Left lobe of liver (tissue), 2 donors: ENCODE measurements at regions not wholly inside any gene's neighbourhood (a gene's known extent, or its start where the extent isn't known, plus 50 kb on each side); places are given as distances from the start of the nearest gene placed in this dataset.
"Not testable (repeated sequence)": the region's sequence is repeated elsewhere in the genome, so short reads cannot be mapped to it uniquely, and the experiment has no call there.

Source experiments
- ATAC-seq: fragments of 200-7000 bp; cut with Tn5 transposase; one replicate; pipeline ENCODE4 v1.9.1; 2020; ENCODE audit warnings: mild to moderate bottlenecking, moderate library complexity
- DNase-seq: peaks from one replicate; pipeline ENCODE4 v3.0.0-alpha.2; 2020; ENCODE audit warnings: low spot score
- donor health status: DM: no; HTN: no; CAD: no; lungs with moderate emphysema.
- donor health status: DM: no; HTN: yes; CAD: no.

DNA sequence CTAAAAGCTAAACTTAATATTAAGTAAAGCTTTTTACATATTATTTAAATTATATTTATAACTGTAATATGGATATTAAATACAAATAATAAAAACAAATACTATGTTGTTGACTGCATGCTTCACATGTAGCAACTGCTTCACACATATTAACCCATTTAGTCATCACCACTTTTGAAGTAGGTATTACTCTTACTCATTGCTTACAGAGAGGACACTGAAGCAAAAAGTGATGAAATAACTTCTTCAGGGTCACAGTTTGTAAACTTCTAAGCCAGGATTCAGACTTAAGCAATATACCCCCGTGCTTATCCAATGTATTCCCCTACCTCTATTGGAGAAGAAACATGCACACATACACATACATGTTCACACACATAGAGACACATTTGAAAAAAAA, 166.6 kb downstream of the DKK2 start:
- no peak for DNase-seq
- no peak for ATAC-seq

DNA sequence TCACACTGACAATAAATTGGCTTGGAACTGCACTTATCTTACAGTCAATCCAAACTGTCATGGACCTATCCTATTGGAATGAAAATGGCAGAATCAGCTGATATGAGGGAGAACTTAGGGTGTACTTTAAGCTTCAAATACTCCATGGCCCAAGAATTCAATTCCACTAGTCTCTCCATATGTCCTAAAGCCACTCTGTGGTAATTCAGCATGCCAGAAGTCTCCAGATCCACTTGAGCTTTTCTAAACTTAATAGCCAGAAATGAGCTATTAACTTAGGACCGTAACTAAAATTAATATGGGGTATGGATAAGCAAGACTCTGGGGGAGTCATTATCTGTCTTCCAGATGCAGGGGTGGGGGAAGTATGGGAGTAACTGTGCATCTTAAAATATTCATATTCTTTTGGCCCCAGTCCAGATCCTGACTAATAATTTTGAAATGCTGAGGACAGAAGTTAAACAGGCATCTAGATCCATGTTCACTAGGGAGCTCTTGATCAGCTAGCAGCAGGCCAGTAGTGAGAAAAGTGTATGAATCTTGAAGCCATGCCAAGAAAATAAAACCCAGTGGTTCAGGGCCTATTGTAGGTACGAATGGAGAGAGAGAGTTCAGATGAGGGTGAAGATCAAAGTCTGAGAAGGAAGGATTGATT, 167.6 kb downstream of the DKK2 start:
- DNase-seq, result no peak
- no peak for ATAC-seq

DNA sequence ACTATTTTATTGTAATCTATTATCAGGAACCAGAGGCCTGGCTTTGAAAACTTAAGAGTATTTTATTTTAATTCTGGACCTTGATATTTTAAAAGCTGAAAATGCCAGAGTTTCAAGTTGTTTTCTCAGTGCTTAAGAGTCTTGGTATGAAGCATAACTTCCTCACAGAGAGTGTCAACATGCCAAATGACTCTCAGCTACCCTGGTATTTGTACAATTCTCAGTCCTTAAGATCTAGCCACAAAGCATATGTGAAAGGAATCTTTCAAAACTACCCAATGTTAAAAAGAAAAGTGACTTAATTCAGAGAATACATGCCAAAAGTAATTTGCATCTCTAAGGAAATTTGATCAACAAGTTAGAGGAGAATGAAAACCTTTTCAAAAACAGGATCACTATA, 171.9 kb downstream of the DKK2 start:
- no peak for ATAC-seq
- no peak for DNase-seq

DNA sequence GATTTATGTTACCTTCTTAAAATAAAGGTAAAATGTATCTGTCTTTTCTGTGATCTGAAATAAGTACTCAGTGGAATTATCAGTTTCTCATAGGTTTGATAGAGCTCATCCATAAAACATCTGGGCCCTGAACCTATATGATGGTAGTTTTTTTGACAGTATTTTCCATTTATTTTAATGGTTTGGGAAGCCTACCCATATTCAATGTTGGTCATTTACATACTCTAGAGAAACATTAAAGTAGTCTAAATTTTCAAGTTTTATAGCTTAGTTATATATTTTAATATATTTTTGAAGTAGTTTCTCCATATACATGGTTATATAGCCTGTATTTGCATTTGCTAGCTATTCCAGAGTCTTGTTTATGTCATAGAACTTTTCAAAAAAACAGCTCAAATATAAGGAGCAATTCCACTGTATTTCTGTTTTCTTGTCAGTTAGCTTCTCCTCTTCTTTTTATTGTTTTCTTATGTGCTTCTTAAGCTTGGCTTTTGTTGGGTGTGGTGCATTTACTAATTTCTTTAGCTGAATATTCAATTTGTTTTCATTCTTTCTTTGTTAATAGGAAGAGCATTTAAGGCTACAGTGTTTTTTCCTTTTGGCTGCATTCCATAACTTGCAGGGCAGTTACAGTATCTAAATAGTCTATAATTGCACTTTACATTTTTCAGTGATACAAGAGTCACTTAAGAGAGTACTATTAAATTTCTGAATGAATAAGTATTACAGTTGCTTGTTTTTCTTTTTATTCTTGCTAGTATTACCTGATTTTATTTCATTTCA, 181.4 kb downstream of the DKK2 start:
- no peak for ATAC-seq
- no peak for DNase-seq

DNA sequence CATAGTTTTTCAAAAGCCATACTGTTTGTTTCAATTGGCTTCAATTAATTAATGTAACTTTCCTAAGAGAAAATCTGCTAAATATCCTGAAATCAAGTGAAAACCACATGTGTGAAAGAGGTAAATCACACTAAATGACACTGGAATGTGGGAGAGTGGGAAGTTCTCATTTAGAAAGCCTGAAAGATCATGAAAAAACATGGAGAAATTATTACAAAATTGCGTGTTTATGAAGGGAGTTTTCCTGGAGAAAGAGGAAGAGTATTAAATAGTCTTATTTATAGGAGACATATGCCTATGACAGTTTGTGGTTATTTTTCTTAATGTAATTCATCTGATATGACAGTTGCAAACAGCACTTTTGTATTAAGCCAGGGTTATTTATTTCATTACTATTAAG, 183.7 kb downstream of the DKK2 start:
- no peak for ATAC-seq
- no peak for DNase-seq

DNA sequence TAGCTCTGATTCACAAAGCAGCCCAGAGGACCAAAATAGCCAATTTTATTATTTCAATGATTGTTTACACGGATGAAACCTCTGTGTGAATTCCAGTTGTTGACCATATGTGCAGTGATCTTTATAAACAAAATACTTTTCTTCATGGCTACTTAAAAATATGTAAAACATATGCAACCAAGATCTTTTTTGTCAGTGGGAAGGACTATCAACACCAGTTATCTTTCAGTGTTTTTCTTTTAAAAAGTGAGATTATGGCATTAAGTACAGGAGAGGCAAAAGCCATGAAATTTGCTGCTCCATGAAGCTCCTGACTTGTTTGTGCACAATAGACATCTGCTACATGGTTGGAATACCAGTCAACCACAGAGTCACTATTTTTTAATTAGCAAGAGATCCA, 184.4 kb downstream of the DKK2 start:
- no peak for DNase-seq
- no peak for ATAC-seq

DNA sequence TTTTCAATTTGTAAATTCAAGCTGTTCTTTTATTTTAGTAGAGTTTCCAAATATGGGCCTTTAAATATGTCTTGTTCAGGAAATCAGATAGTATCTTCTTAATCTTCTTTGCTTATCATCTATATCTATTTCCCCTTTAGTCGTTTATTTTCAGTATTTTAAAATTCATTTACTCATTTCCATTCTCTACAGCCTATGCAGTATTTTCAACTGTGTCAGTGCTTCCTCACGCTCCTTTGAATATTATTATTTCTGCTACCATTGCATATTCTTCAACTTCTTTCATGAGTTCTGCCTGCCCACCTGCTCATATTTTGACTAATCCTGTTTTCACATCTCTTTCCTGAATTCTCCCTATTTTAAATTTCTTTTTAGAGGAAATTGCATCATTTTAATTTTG, 185.4 kb downstream of the DKK2 start:
- ATAC-seq (no peak), DNase-seq (no peak)

DNA sequence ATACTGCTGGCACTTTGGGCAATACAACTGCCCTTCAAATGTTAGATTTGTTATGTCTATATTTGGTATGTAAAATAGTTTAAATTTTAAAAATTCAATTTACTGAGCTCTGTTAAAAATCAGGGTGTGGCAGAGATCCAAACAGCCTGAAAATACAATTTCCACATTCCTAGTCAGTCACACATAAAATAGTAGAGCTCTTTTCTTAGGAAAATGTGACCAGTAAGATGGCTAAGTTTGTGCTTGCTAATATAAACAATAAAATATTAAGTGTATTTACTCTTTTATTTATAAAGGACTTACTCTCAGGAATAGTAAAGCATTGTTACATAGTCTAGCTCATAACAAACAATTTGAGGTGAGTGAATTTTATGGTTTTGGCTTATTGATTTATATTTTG, 200.2 kb downstream of the DKK2 start:
- DNase-seq (no peak), ATAC-seq (no peak)

DNA sequence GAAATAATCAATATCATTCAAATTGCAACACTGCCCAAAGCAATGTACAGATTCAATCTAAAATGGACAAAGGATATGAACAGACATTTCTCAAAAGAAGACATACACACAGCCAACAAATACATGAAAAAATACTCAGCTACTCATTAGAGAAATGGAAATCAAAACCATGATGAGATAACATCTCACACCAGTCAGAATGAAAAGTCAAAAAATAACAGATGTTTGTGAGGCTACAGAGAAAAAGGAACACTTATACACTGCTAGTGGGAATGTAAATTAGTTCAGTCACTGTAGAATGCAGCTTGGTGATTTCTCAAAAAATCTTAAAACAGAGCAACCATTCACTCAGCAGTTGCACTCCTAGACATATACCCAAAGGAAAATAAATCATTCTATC, 205.2 kb downstream of the DKK2 start:
- no peak for ATAC-seq
- no peak for DNase-seq

DNA sequence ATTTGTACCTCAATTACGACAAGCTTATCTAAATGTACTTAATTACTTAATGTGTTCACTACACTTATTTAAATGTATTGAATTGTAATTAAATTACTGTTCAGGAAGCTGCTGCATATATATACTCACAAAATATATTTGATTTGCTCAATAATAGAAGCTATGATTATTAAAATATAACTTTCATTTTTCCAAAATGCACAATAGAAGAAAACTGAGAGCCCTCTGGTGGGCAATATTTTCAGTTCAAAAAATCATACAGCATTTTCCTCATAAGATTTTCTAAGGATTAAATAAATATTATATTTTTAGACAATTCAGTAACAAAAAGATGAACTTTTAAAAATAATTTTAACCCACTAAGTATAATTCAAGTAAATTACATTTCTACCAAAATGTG, 217.3 kb downstream of the DKK2 start:
- ATAC-seq, result no peak
- no peak for DNase-seq

DNA sequence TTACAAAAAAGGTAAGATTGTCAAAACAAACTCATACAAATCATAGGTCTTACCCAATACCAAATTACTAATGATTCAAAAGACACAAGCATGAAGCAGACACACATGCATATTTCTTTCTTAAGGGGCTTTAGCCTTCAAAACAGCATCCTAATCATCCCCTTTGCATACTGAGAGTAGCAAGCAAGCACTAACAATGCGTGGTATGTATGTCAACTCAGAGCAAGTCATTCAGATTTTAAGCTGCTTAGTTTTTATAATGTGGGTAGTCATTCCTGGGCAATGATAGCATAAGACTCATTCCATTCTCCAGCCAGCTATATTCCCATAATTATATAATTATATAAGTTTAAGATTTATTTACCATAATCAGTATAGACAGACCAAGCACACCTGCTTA, 219.6 kb downstream of the DKK2 start:
- ATAC-seq, result no peak

DNA sequence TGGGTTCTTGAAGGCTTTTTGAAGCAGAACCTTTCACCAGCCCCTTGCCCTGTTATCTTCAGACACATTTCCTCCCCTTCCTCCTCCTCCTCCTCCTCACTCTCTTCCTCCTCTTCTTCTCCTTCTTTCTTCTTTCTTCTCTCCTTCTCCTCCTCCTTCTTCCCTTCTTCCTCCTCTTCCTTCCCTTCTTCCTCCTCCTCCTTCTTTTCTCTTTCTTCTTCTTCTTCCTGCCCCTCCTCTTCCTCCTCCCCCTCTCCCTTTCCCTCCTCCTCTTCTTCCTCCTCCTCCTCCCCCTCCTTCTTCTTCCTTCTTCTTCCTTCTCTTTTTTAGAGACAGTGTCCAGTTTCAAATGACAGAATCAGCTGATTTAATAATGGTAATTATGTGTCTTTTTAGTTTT, 226.0 kb downstream of the DKK2 start:
- ATAC-seq, result no peak

More for the DNA sequence above, 219.6 kb downstream of the DKK2 start:
- DNase-seq, result no peak

DNA sequence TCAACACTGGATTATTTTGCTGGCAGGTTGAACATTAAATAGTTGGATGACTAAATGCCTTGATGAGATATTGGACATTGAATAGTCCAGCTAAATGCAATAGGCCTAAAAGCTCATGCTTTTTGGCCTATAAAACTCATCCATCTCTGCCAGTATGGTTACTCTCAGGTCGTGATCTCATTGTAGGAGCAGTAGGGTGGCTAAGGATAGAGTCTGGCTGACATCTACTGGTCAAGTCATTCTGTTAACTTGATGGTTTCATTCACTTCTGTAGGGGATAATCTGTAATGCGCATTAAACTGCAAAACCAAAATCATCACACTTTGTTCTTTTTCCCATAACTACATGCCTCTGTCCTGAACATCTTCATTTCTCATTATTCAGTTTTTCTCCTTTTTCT, 227.0 kb downstream of the DKK2 start:
- DNase-seq, result no peak
- ATAC-seq, result no peak

More for the DNA sequence above, 226.0 kb downstream of the DKK2 start:
- DNase-seq, result no peak

DNA sequence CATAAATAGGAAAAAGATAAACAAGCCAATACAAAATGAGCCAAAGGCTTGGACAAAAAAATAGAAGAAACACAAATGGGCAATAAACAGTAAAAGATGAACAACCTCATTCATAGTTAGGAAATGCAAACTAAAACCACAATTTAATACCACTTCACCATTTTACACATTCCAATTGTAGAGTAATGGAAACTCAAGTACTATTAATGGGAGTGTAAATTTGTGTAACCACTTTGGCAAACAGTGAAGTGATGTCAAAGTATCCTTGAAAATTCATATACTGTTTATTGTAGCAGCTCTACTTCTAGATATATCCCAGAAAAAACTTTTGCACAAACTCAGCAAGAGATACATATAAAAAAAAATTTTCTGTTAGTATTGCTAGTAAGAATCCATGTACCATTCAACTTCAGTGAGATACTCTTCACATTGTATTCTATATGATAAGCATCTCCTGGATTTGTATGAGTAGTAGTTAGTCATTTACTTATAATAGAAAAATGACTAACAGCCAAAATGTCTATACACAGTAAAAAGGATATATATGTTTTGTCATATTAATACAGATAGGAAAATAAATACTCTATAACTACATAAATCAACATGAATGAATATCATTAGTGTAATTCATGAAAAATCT, 229.8 kb downstream of the DKK2 start:
- DNase-seq, result no peak
- ATAC-seq, result no peak

DNA sequence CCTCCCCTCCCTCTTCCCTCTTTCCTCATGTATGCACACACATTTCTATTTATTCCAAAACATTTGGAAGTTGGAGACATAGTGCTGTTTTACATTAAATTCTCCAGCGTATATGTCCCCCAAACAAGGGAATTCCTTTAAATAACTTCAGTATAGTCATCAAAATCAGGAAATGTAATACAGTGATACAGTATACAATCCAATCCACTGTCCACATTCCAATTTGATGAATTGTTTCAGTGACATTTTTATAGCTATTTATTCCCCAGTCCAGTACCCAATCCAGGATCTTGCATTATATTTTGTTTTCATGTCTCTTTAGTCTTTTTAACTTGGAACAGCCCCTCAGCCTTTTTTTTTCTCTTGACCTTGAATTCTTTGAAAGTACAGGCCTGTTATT, 233.0 kb downstream of the DKK2 start:
- ATAC-seq (no peak), DNase-seq (no peak)

DNA sequence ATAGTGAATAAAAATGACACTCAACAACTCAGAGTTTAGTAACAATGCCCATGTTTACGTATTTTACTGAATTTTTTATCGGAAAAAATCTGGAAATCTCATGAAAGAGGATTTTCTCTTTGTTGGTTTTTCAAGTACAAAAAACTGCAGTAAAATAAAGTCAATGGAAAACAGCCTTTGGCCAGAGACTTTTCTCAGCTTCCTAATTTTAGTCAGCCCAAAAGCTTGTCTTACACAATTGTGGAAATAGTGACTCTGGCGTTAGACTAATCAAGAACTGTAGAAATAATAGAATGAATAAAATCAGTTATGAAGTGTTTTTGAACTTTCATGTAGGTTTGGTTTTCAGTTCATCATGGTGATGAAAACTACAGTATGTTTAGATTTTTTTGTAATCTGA, 234.7 kb downstream of the DKK2 start:
- DNase-seq, result no peak
- no peak for ATAC-seq

DNA sequence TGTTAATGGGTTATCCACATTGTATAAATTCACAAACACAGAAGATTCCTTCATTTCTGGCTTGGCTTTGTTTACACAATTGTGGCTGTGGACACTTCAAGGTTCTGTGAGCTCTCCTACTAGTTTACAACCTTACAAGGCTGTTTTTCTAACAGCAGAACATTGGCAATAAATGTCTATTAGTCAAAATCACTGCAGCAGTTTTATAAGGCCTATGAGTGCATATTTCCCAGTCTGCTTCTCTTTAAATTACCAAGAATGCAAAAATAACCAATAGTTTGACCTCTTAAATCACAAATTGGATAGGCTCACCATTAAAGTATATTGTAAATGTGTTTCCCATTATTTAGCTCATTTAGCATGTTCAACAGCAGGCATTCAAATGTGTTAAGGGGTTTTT, 239.2 kb downstream of the DKK2 start:
- ATAC-seq, result no peak

DNA sequence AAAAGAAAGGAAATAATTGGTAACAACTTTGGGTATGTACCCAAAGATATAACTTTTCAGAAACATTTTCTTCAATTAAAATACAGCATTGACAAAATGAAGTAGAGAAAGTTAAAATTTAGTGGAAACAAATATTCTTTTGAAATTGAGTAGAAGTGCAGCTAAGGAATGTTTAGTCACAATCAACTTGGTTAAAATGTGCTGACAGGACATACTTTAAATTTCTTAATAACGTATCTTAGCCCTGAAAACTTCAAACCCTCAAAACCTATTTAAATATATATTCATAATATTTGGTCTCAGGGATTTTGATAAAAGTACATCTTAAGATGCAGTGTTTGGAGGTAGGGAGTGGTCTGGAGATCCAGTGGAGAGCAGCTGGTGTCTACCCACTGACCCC, 240.8 kb downstream of the DKK2 start:
- ATAC-seq, result no peak
- no peak for DNase-seq

More for the DNA sequence above, 239.2 kb downstream of the DKK2 start:
- DNase-seq, result no peak

DNA sequence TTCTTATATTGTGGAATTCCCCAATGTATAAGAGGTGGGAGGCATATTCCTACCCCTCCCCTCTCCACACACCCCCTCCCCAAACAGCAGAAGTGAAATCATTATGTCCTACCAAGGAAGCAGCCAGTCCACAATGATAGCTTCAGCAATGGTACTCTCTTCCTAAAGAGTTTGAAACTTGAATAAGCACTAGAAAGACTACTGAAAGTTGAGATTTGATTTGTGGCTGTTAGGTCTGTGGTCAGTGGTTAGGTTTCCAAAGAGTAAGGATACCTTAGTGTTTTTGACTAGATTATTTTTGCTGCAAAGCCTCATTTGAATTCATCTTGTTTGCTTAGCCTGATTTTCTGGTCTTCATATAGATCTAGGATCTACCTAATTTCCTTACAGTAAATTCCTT, 242.2 kb downstream of the DKK2 start:
- ATAC-seq, result no peak

DNA sequence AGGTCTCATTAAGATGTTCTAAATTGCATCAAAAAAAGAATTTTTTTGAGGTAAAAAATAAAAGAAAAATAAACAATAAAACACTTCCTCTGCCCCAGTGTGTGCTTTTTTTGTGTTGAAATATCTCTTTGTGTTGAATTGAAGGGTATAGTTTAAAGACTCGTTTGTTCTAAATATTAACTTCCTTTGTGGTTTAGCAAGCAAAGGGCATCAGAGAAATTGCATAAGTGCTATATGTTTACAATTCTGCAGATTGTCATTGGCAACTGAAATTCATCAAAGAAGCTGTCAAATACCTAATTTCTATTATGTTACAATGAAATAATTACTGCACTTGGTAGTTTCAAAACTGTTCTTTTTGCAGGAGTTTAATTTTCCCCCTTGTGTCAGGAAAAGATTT, 260.5 kb downstream of the DKK2 start:
- DNase-seq (no peak), ATAC-seq (no peak)

More for the DNA sequence above, 242.2 kb downstream of the DKK2 start:
- no peak for DNase-seq

DNA sequence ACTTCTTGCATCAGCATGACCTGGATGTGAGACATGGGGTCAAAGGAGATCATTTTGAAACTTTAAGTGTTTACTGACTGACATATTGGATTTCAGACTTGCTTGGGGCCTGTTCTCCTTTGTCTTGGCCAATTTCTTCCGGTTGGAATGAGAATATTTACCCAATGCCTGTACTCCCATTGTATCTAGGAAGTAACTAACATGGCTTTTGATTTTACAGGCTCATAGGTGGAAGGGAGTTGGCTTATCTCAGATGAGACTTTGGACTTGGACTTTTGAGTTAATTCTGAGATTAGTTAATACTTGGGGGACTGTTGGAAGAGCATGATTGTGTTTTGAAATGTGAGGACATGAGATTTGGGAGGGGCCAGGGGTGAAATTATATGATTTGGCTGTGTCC, 262.1 kb downstream of the DKK2 start:
- not testable (repeated sequence) for ATAC-seq, DNase-seq
